Thoracic aorta (tissue), 2 donors: ENCODE measurements at regions not wholly inside any gene's neighbourhood (a gene's known extent, or its start where the extent isn't known, plus 50 kb on each side); places are given as distances from the start of the nearest gene placed in this dataset.

ENCODE experiments used
- ATAC-seq: fragments of 150-250 bp; one replicate; pipeline ENCODE4 v1.8.0; 2017; ENCODE audit warnings: low read depth; ENCODE audit not compliant: insufficient number of reproducible peaks, low FRiP score
- DNase-seq: peaks from one replicate; pipeline ENCODE4 v3.0.0-alpha.2; 2020; ENCODE audit warnings: low spot score
- H3K27ac ChIP-seq, 2 donors: fragments of 200-600 bp; sonication (generic); 1 replicate in 1 of 2; 2 replicates in 1 of 2; pipeline ENCODE4 v1.5.1; 2016; ENCODE audit warnings: mild to moderate bottlenecking in 2 of 2, moderate library complexity in 2 of 2
- H3K27me3 ChIP-seq: fragments of 200-600 bp; sonication (generic); replicated peaks from 2 replicates; pipeline ENCODE4 v1.6.0; 2016; ENCODE audit warnings: mild to moderate bottlenecking; ENCODE audit not compliant: insufficient read depth
- H3K36me3 ChIP-seq: fragments of 200-600 bp; sonication (generic); one replicate; pipeline ENCODE4 v1.5.1; 2016
- H3K4me1 ChIP-seq, 2 donors: fragments of 200-600 bp; sonication (generic); 1 replicate in 1 of 2; 2 replicates in 1 of 2; pipeline versions ENCODE4 v1.5.1 to v1.6.0; 2016; ENCODE audit warnings: low read depth in 2 of 2, mild to moderate bottlenecking in 1 of 2; ENCODE audit not compliant: control insufficient read depth in 1 of 2
- H3K4me3 ChIP-seq: fragments of 200-600 bp; sonication (generic); 2 replicates; pipeline ENCODE4 v1.5.1; 2016; ENCODE audit warnings: mild to moderate bottlenecking
- H3K9me3 ChIP-seq: fragments of 200-600 bp; sonication (generic); 2 replicates; pipeline ENCODE4 v1.5.1; 2016
- TF ChIP-seq, protein P1 (sequence below): fragments of 200-600 bp; sonication (generic); IDR thresholded peaks from one replicate; pipeline ENCODE4 v1.5.1; 2019; ENCODE audit warnings: antibody characterized with exemption

DNA sequence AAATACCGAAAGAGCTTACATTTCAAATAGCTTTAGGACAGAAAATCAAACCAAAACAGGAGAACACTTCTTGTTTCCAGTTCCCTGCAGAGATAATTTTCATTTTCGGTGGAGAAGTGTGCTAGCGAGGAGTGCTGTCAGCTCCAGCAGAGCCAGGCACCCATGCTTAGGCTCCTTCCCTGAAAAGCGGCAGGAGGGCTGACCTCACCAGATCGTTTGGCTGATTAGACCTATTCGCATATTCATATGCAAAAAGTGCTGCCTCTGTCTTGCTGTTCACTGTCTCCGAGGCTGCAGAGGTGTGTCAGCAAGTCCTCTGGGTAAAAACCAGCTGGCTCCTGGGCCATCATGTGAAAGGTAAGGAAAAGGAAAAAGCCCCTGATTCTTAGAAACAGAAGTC, 225.8 kb upstream of the COPS8 start:
- H3K4me3 ChIP-seq: no peak overlapping the region
- no peaks in the 10 kb centered on the region for H3K4me1 ChIP-seq
- ATAC-seq: no peak
- no peaks in the 10 kb centered on the region for H3K36me3 ChIP-seq
- TF ChIP-seq, protein P1, sequence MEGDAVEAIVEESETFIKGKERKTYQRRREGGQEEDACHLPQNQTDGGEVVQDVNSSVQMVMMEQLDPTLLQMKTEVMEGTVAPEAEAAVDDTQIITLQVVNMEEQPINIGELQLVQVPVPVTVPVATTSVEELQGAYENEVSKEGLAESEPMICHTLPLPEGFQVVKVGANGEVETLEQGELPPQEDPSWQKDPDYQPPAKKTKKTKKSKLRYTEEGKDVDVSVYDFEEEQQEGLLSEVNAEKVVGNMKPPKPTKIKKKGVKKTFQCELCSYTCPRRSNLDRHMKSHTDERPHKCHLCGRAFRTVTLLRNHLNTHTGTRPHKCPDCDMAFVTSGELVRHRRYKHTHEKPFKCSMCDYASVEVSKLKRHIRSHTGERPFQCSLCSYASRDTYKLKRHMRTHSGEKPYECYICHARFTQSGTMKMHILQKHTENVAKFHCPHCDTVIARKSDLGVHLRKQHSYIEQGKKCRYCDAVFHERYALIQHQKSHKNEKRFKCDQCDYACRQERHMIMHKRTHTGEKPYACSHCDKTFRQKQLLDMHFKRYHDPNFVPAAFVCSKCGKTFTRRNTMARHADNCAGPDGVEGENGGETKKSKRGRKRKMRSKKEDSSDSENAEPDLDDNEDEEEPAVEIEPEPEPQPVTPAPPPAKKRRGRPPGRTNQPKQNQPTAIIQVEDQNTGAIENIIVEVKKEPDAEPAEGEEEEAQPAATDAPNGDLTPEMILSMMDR: no peak
- DNase-seq: no peak
- no peak overlapping the region for H3K27ac ChIP-seq
- H3K9me3 ChIP-seq: no peaks in the 10 kb centered on the region
- H3K27me3 ChIP-seq: no peaks in the 10 kb centered on the region

DNA sequence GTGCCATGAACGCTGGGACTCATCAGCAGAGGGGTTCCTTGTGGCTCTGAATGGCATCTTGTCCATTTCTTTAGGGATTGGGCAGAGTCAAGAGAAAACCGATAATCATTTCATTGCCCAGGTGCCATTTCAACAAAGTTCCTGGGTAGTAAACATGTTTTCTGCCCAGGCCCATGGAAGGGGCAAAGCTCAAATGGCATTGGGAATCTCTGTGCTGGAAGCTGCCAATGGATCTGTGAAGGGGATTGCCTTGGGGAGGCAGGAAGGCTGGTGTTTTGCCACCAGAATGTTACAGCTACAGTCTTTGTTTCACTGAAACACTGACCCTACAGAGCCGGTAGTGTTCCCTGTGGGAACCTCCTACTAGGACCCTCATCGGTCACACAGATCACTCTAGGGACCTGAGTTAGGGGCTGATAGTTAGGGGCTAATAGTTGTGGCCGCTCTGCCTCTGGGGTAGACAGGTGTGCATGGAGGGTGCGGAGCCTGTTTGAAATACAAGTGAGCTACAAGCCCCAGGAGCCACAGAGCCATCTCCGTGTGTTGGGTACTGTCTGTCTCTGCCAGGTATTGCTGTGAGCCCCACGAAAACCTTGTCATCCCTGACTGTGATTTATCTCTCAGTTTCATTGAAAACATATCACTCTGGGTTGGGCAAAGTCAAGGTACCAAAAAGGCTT, 224.4 kb upstream of the COPS8 start:
- H3K4me1 ChIP-seq: no peaks in the 10 kb centered on the region

DNA sequence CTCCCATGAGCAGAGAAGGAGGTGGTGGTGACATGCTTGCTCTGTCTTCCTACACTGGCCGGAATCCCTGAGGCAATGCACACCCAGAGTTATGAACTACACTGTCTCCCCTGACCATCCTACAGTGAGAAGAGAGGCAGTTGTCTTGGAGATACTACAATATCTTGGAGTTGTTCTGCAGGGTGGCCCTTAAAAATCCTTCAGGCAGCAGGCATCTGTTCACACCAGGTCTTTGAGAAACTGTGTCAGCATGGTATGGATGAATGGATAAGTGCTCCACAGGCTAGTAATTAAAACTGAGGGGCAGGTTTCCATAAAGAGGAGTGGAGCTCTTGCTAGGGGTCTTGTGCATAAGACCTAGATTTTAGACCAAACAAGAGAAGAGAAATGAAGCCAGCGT, 223.7 kb upstream of the COPS8 start:
- no peak for ATAC-seq

More for the DNA sequence above, 224.4 kb upstream of the COPS8 start:
- Histone ChIP-seq H3K27me3 (no peaks in the 10 kb centered on the region), H3K4me3 (no peak overlapping the region), H3K36me3 (no peaks in the 10 kb centered on the region), H3K27ac (no peak overlapping the region), H3K9me3 (no peaks in the 10 kb centered on the region)
- TF ChIP-seq, protein P1: no peak
- no peak for DNase-seq
- ATAC-seq: no peak

DNA sequence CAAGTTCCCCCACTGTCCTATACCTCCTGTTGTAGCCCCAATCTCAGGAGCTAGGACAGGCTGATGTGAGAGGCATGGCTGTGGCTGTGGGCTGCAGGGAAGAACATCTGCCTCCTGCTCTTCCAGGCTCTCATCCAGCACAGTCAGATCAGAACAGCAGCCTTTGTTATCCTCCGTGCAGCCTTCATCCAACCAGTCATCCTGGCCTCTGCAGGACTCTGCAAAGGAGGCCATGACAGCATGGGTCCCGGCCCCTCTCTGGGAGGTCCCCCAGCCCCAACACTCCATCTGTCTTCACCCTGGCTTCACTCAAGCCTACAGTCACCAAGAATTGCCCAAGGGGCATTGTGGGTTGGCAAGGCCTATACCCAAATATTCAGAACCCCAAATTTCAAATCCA, 223.2 kb upstream of the COPS8 start:
- H3K4me3 ChIP-seq: no peak overlapping the region
- H3K27me3 ChIP-seq: no peaks in the 10 kb centered on the region
- H3K36me3 ChIP-seq: no peaks in the 10 kb centered on the region
- DNase-seq (no peak), ATAC-seq (no peak)
- no peak overlapping the region for H3K27ac ChIP-seq
- H3K9me3 ChIP-seq: no peaks in the 10 kb centered on the region
- TF ChIP-seq, protein P1: no peak
- no peaks in the 10 kb centered on the region for H3K4me1 ChIP-seq

More for the DNA sequence above, 223.7 kb upstream of the COPS8 start:
- Histone ChIP-seq H3K27ac (no peak overlapping the region), H3K4me3 (no peak overlapping the region), H3K27me3 (no peaks in the 10 kb centered on the region), H3K4me1 (no peaks in the 10 kb centered on the region), H3K36me3 (no peaks in the 10 kb centered on the region), H3K9me3 (no peaks in the 10 kb centered on the region)
- TF ChIP-seq, protein P1: no peak
- no peak for DNase-seq

DNA sequence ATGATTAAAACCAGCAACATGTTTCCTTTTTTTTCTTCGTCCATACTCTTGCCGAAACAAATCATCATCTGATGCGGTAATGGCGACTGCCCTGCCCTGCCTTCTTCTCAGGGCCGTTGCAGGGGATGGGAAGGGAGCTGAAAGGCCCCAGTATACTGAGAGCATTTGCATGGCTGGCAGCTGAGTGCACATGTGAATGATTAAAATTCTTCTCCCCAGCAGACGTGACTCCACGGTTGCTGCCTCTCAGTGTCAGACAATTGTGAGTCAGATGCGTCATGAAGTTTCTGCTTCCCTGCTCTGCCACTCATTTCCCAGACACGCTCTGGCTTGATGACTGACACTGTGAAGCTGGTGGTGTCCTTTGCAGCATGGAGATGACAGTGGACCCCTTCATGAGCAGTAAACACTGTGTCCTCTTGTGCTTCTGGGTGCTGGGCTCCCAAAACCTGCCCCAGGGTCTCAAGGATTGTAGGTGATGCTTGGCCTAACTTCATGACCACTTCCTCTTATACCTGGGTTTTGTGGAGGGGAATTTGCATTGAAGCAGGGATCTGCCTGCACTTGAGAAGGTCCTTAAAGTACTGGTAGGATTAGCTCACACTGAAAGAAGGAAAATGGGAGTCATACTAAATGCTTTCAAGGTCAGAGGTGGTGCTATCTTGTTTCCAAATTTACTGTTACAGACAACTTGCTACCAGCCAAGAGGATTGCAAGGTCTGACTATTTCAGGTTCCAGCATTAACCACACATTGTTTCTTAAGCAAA, 222.5 kb upstream of the COPS8 start:
- H3K9me3 ChIP-seq: no peaks in the 10 kb centered on the region
- H3K36me3 ChIP-seq: no peaks in the 10 kb centered on the region
- ATAC-seq (no peak), DNase-seq (no peak)
- H3K27ac ChIP-seq: no peak overlapping the region
- no peak overlapping the region for H3K4me3 ChIP-seq
- H3K4me1 ChIP-seq: no peaks in the 10 kb centered on the region
- TF ChIP-seq, protein P1: no peak
- no peaks in the 10 kb centered on the region for H3K27me3 ChIP-seq
